Erythroblast (primary cell): ENCODE measurements at regions not wholly inside any gene's neighbourhood (a gene's known extent, or its start where the extent isn't known, plus 50 kb on each side); places are given as distances from the start of the nearest gene placed in this dataset.

Experiments used
- DNase-seq, 2 experiments: peaks; one replicate each; lab custom pipeline; 2025; lab: John Stamatoyannopoulos, UW
- GATA1 ChIP-seq: IDR thresholded peaks from 2 replicates; pipeline ENCODE4 v1.6.1; 2011; ENCODE audit warnings: low read depth, mild to moderate bottlenecking, control low read depth, low read length, moderate library complexity
- POLR2A ChIP-seq: IDR thresholded peaks from 2 replicates; pipeline ENCODE4 v1.6.1; 2011; ENCODE audit warnings: mild to moderate bottlenecking, low read length

- TF ChIP-seq POLR2A (no peak), GATA1 (no peak)
- DNase-seq, result no peak
Observed at GRCh38 chr10:3701491-3701890, 83.5 kb downstream of the KLF6 start.

GRCh38 chr10:3700531-3701076 lies 84.4 kb downstream of the KLF6 start:
- DNase-seq, result no peak
- TF ChIP-seq GATA1 (no peak), POLR2A (no peak)

- no peak for TF ChIP-seq POLR2A
- TF ChIP-seq GATA1, result no peak
- DNase-seq, result no peak
Observed at GRCh38 chr10:3699916-3700315, 85.1 kb downstream of the KLF6 start.

- TF ChIP-seq POLR2A, result no peak
- no peak for TF ChIP-seq GATA1
- DNase-seq, result no peak
Observed at GRCh38 chr10:3698312-3698711, 86.7 kb downstream of the KLF6 start.

GRCh38 chr10:3693698-3694080 lies 91.3 kb downstream of the KLF6 start:
- TF ChIP-seq GATA1, result no peak
- no peak for TF ChIP-seq POLR2A
- DNase-seq, result no peak

GRCh38 chr10:3693022-3693697 lies 91.8 kb downstream of the KLF6 start:
- TF ChIP-seq GATA1 (no peak), POLR2A (no peak)
- DNase-seq, result no peak

- no peak for TF ChIP-seq POLR2A
- TF ChIP-seq GATA1, result no peak
Observed at GRCh38 chr10:3692387-3692999, 92.5 kb downstream of the KLF6 start.

GRCh38 chr10:3691482-3691881 lies 93.5 kb downstream of the KLF6 start:
- DNase-seq, result no peak
- TF ChIP-seq GATA1 (no peak), POLR2A (no peak)

More at GRCh38 chr10:3692387-3692999, 92.5 kb downstream of the KLF6 start:
- DNase-seq, result no peak

- no peak for TF ChIP-seq POLR2A
- TF ChIP-seq GATA1, result no peak
- DNase-seq, result no peak
Observed at GRCh38 chr10:3689871-3690510, 95.0 kb downstream of the KLF6 start.

- no peak for DNase-seq
Observed at GRCh38 chr10:3687510-3688081, 97.4 kb downstream of the KLF6 start.

GRCh38 chr10:3685384-3685783 lies 99.6 kb downstream of the KLF6 start:
- TF ChIP-seq POLR2A (no peak), GATA1 (no peak)
- DNase-seq, result no peak

More at GRCh38 chr10:3687510-3688081, 97.4 kb downstream of the KLF6 start:
- TF ChIP-seq POLR2A, result no peak
- TF ChIP-seq GATA1, result no peak

GRCh38 chr10:3684891-3685290 lies 100.1 kb downstream of the KLF6 start:
- no peak for DNase-seq
- TF ChIP-seq POLR2A (no peak), GATA1 (no peak)

- TF ChIP-seq GATA1, result no peak
- TF ChIP-seq POLR2A, result no peak
- DNase-seq, result no peak
Observed at GRCh38 chr10:3683560-3683959, 101.4 kb downstream of the KLF6 start.

GRCh38 chr10:3682745-3683144 lies 102.3 kb downstream of the KLF6 start:
- TF ChIP-seq POLR2A (no peak), GATA1 (no peak)
- no peak for DNase-seq
